ENCODE measurements at regions not wholly inside any gene's neighbourhood (a gene's known extent, or its start where the extent isn't known, plus 50 kb on each side); places are given as distances from the start of the nearest gene placed in this dataset.
"Not testable (repeated sequence)": the region's sequence is repeated elsewhere in the genome, so short reads cannot be mapped to it uniquely, and the experiment has no call there.

GRCh38 chr4:65999518-65999871 lies 329.2 kb upstream of the EPHA5 start:
- Histone ChIP-seq H3K4me1 (ENCODE audit: control insufficient read depth, insufficient read depth, low read length) (no peaks in the 10 kb centered on the region), H3K9me3 (ENCODE audit: control insufficient read depth, insufficient read depth, low read depth, low read length) (no peaks in the 10 kb centered on the region), H3K27me3 (ENCODE audit: control insufficient read depth, insufficient read depth, low read length) (no peaks in the 10 kb centered on the region), H3K36me3 (ENCODE audit: control insufficient read depth, insufficient read depth, low read length) (no peaks in the 10 kb centered on the region; the same call in 1 of the 2 replicates), H3K27ac (ENCODE audit: low read length) (no peak overlapping the region), H3K4me3 (ENCODE audit: low read depth in 2 of 2, low read length in 2 of 2) (no peak overlapping the region)
- POLR2A ChIA-PET, result no interaction called here
- TF ChIP-seq POLR2AphosphoS5 (IDR thresholded peaks at IDR 0.05; ENCODE audit: low read depth, low read length) (no peak), TCF7L2 (IDR thresholded peaks at IDR 0.05; ENCODE audit: low read depth, low read length) (no peak), CTCF (IDR thresholded peaks at IDR 0.05) (no peak), SIN3A (IDR thresholded peaks at IDR 0.05; ENCODE audit: borderline replicate concordance, insufficient read depth, low read depth, low read length) (no peak), REST (IDR thresholded peaks at IDR 0.05; ENCODE audit: insufficient read depth in 1 of 2, low read depth in 2 of 2, low read length in 1 of 2) (no peak)
- CTCF ChIA-PET, result no interaction called here
- no TSS peak for BruUV-seq (replicated peaks)
- ATAC-seq, result no peak
- no peak for DNase-seq (ENCODE audit: low read depth, low spot score)
- in situ Hi-C loops (cut with HindIII; ENCODE audit: low pct_unique_long_range_greater_than_20kb, low sequenced_read_pairs) (no loop called here), intact Hi-C loops (cut with micrococcal nuclease; ENCODE audit: unreplicated experiment) (no loop called here)

GRCh38 chr4:65998807-65999517 lies 328.7 kb upstream of the EPHA5 start:
- not testable (repeated sequence) for DNase-seq (ENCODE audit: low read depth, low spot score)

GRCh38 chr4:65983061-65983460 lies 312.8 kb upstream of the EPHA5 start:
- no TSS peak for BruUV-seq (replicated peaks)
- Histone ChIP-seq H3K27me3 (ENCODE audit: control insufficient read depth, insufficient read depth, low read length) (no peaks in the 10 kb centered on the region), H3K27ac (ENCODE audit: low read length) (no peak overlapping the region), H3K9me3 (ENCODE audit: control insufficient read depth, insufficient read depth, low read depth, low read length) (no peaks in the 10 kb centered on the region), H3K36me3 (ENCODE audit: control insufficient read depth, insufficient read depth, low read length) (no peaks in the 10 kb centered on the region), H3K4me3 (ENCODE audit: low read depth in 2 of 2, low read length in 2 of 2) (no peak overlapping the region), H3K4me1 (ENCODE audit: control insufficient read depth, insufficient read depth, low read length) (no peaks in the 10 kb centered on the region)
- TF ChIP-seq REST (IDR thresholded peaks at IDR 0.05; ENCODE audit: insufficient read depth in 1 of 2, low read depth in 2 of 2, low read length in 1 of 2) (no peak), TCF7L2 (IDR thresholded peaks at IDR 0.05; ENCODE audit: low read depth, low read length) (no peak)
- POLR2A ChIA-PET, result no interaction called here
- CTCF ChIA-PET, result no interaction called here
- no peak for DNase-seq (ENCODE audit: low read depth, low spot score)
- in situ Hi-C loops (cut with HindIII; ENCODE audit: low pct_unique_long_range_greater_than_20kb, low sequenced_read_pairs), result no loop called here
- no peak for ATAC-seq
- intact Hi-C loops (cut with micrococcal nuclease; ENCODE audit: unreplicated experiment), result no loop called here

More at GRCh38 chr4:65998807-65999517, 328.7 kb upstream of the EPHA5 start:
- intact Hi-C loops (cut with micrococcal nuclease; ENCODE audit: unreplicated experiment); POLR2A ChIA-PET; H3K4me3 ChIP-seq (ENCODE audit: low read depth in 2 of 2, low read length in 2 of 2); in situ Hi-C loops (cut with HindIII; ENCODE audit: low pct_unique_long_range_greater_than_20kb, low sequenced_read_pairs); H3K9me3 ChIP-seq (ENCODE audit: control insufficient read depth, insufficient read depth, low read depth, low read length); CTCF ChIA-PET; H3K27ac ChIP-seq (ENCODE audit: low read length); ATAC-seq; H3K4me1 ChIP-seq (ENCODE audit: control insufficient read depth, insufficient read depth, low read length); H3K27me3 ChIP-seq (ENCODE audit: control insufficient read depth, insufficient read depth, low read length); H3K36me3 ChIP-seq (ENCODE audit: control insufficient read depth, insufficient read depth, low read length); BruUV-seq (replicated peaks): not testable (repeated sequence)

All from Panc1 (cell line).